Activated naive CD8-positive, alpha-beta T cell treated with anti-CD3 and anti-CD28 coated beads, Interleukin-2, amount 50 U/mL, for 24 hours (primary cell): ENCODE measurements at regions not wholly inside any gene's neighbourhood (a gene's known extent, or its start where the extent isn't known, plus 50 kb on each side); places are given as distances from the start of the nearest gene placed in this dataset.

Source experiments
- ATAC-seq: fragments of 150-1000 bp; cut with Tn5 transposase; one replicate; pipeline ENCODE4 v1.10.0; 2021
- DNase-seq: peaks from one replicate; pipeline ENCODE4 v3.0.0; 2021
- H3K27ac Mint-ChIP-seq: one replicate; pipeline ENCODE4 v1.8.0; 2021; ENCODE audit warnings: mild to moderate bottlenecking, mixed read lengths
- H3K27me3 Mint-ChIP-seq: one replicate; pipeline ENCODE4 v1.8.0; 2021; ENCODE audit warnings: mixed read lengths
- H3K36me3 Mint-ChIP-seq: one replicate; pipeline ENCODE4 v1.8.0; 2021; ENCODE audit warnings: low read depth, mixed read lengths
- H3K4me1 Mint-ChIP-seq: one replicate; pipeline ENCODE4 v1.8.0; 2021; ENCODE audit warnings: mixed read lengths
- H3K4me3 Mint-ChIP-seq: one replicate; pipeline ENCODE4 v1.8.0; 2021; ENCODE audit warnings: mild to moderate bottlenecking, moderate library complexity, mixed read lengths
- H3K9me3 Mint-ChIP-seq: one replicate; pipeline ENCODE4 v1.8.0; 2021; ENCODE audit warnings: mixed read lengths

GRCh38 chr9:109830545-109830944, 50.5 kb downstream of the PALM2AKAP2 start:
- H3K27me3 Mint-ChIP-seq = peaks cover 2% of the 10 kb centered on the region
- H3K27ac Mint-ChIP-seq = no peak overlapping the region
- no peaks in the 10 kb centered on the region for H3K4me1 Mint-ChIP-seq
- no peaks in the 10 kb centered on the region for H3K9me3 Mint-ChIP-seq
- H3K4me3 Mint-ChIP-seq = no peak overlapping the region
- DNase-seq = no peak
- no peak for ATAC-seq
- H3K36me3 Mint-ChIP-seq = no peaks in the 10 kb centered on the region

GRCh38 chr9:109831998-109832658, 52.1 kb downstream of the PALM2AKAP2 start:
- H3K27ac Mint-ChIP-seq = no peak overlapping the region
- H3K9me3 Mint-ChIP-seq = peaks cover 4% of the 10 kb centered on the region
- H3K36me3 Mint-ChIP-seq = no peaks in the 10 kb centered on the region
- no peak for ATAC-seq
- H3K4me1 Mint-ChIP-seq = no peaks in the 10 kb centered on the region
- no peak overlapping the region for H3K4me3 Mint-ChIP-seq
- DNase-seq = no peak
- peaks cover 5% of the 10 kb centered on the region for H3K27me3 Mint-ChIP-seq

- Mint-ChIP-seq H3K9me3 (peaks cover 4% of the 10 kb centered on the region), H3K27ac (no peak overlapping the region), H3K27me3 (peaks cover 9% of the 10 kb centered on the region), H3K36me3 (no peaks in the 10 kb centered on the region), H3K4me1 (no peaks in the 10 kb centered on the region), H3K4me3 (no peak overlapping the region)
- DNase-seq = no peak
- no peak for ATAC-seq
Measured at GRCh38 chr9:109834855-109835254, 54.9 kb downstream of the PALM2AKAP2 start.

- DNase-seq = no peak
- ATAC-seq = no peak
- H3K27me3 Mint-ChIP-seq = no peaks in the 10 kb centered on the region
- no peaks in the 10 kb centered on the region for H3K36me3 Mint-ChIP-seq
- no peak overlapping the region for H3K27ac Mint-ChIP-seq
- no peak overlapping the region for H3K4me3 Mint-ChIP-seq
- H3K9me3 Mint-ChIP-seq = no peaks in the 10 kb centered on the region
- H3K4me1 Mint-ChIP-seq = no peaks in the 10 kb centered on the region
Measured at GRCh38 chr9:109843641-109844040, 63.6 kb downstream of the PALM2AKAP2 start.

- Mint-ChIP-seq H3K27ac (no peak overlapping the region), H3K9me3 (no peaks in the 10 kb centered on the region), H3K4me1 (no peaks in the 10 kb centered on the region), H3K4me3 (no peak overlapping the region), H3K27me3 (no peaks in the 10 kb centered on the region), H3K36me3 (no peaks in the 10 kb centered on the region)
- DNase-seq (no peak), ATAC-seq (no peak)
Measured at GRCh38 chr9:109845226-109845625, 65.2 kb downstream of the PALM2AKAP2 start.

- H3K27me3 Mint-ChIP-seq = no peaks in the 10 kb centered on the region
- no peaks in the 10 kb centered on the region for H3K36me3 Mint-ChIP-seq
- DNase-seq (no peak), ATAC-seq (no peak)
- H3K4me1 Mint-ChIP-seq = no peaks in the 10 kb centered on the region
- no peak overlapping the region for H3K27ac Mint-ChIP-seq
- H3K4me3 Mint-ChIP-seq = no peak overlapping the region
- no peaks in the 10 kb centered on the region for H3K9me3 Mint-ChIP-seq
Measured at GRCh38 chr9:109846776-109847175, 66.8 kb downstream of the PALM2AKAP2 start.

- Mint-ChIP-seq H3K4me1 (no peaks in the 10 kb centered on the region), H3K27ac (no peak overlapping the region), H3K4me3 (no peak overlapping the region), H3K36me3 (no peaks in the 10 kb centered on the region), H3K9me3 (no peaks in the 10 kb centered on the region), H3K27me3 (peaks cover 7% of the 10 kb centered on the region)
- DNase-seq (no peak), ATAC-seq (no peak)
Measured at GRCh38 chr9:109852556-109852955, 72.6 kb downstream of the PALM2AKAP2 start.

GRCh38 chr9:109855540-109855939, 75.5 kb downstream of the PALM2AKAP2 start:
- Mint-ChIP-seq H3K27ac (no peak overlapping the region), H3K4me1 (no peaks in the 10 kb centered on the region)

GRCh38 chr9:109856785-109857184, 76.8 kb downstream of the PALM2AKAP2 start:
- Mint-ChIP-seq H3K27me3 (peaks cover 12% of the 10 kb centered on the region), H3K27ac (no peak overlapping the region), H3K4me3 (no peak overlapping the region), H3K9me3 (no peaks in the 10 kb centered on the region), H3K4me1 (no peaks in the 10 kb centered on the region), H3K36me3 (no peaks in the 10 kb centered on the region)
- ATAC-seq (no peak), DNase-seq (no peak)

More at GRCh38 chr9:109855540-109855939, 75.5 kb downstream of the PALM2AKAP2 start:
- no peak overlapping the region for H3K4me3 Mint-ChIP-seq
- H3K36me3 Mint-ChIP-seq = no peaks in the 10 kb centered on the region
- no peaks in the 10 kb centered on the region for H3K9me3 Mint-ChIP-seq
- H3K27me3 Mint-ChIP-seq = peaks cover 10% of the 10 kb centered on the region
- no peak for ATAC-seq
- no peak for DNase-seq

GRCh38 chr9:109857336-109857735, 77.3 kb downstream of the PALM2AKAP2 start:
- Mint-ChIP-seq H3K27ac (no peak overlapping the region), H3K9me3 (no peaks in the 10 kb centered on the region), H3K4me1 (no peaks in the 10 kb centered on the region), H3K27me3 (peaks cover 8% of the 10 kb centered on the region), H3K36me3 (no peaks in the 10 kb centered on the region), H3K4me3 (no peak overlapping the region)
- DNase-seq (no peak), ATAC-seq (no peak)

GRCh38 chr9:109859447-109859846, 79.4 kb downstream of the PALM2AKAP2 start:
- Mint-ChIP-seq H3K27me3 (peaks cover 8% of the 10 kb centered on the region), H3K36me3 (no peaks in the 10 kb centered on the region), H3K27ac (no peak overlapping the region), H3K4me1 (no peaks in the 10 kb centered on the region), H3K9me3 (no peaks in the 10 kb centered on the region), H3K4me3 (no peak overlapping the region)
- no peak for DNase-seq
- no peak for ATAC-seq

GRCh38 chr9:109860521-109860920, 80.5 kb downstream of the PALM2AKAP2 start:
- Mint-ChIP-seq H3K4me3 (no peak overlapping the region), H3K4me1 (no peaks in the 10 kb centered on the region), H3K27me3 (peaks cover 5% of the 10 kb centered on the region), H3K9me3 (no peaks in the 10 kb centered on the region), H3K27ac (no peak overlapping the region), H3K36me3 (no peaks in the 10 kb centered on the region)
- DNase-seq = no peak
- ATAC-seq = no peak

- DNase-seq (no peak), ATAC-seq (no peak)
- H3K27ac Mint-ChIP-seq = no peak overlapping the region
- no peaks in the 10 kb centered on the region for H3K36me3 Mint-ChIP-seq
- H3K4me3 Mint-ChIP-seq = no peak overlapping the region
- H3K9me3 Mint-ChIP-seq = no peaks in the 10 kb centered on the region
- H3K27me3 Mint-ChIP-seq = peaks cover 4% of the 10 kb centered on the region
- no peaks in the 10 kb centered on the region for H3K4me1 Mint-ChIP-seq
Measured at GRCh38 chr9:109861499-109861898, 81.5 kb downstream of the PALM2AKAP2 start.

- Mint-ChIP-seq H3K9me3 (no peaks in the 10 kb centered on the region), H3K4me3 (no peak overlapping the region), H3K36me3 (no peaks in the 10 kb centered on the region), H3K4me1 (no peaks in the 10 kb centered on the region), H3K27me3 (peaks cover 4% of the 10 kb centered on the region), H3K27ac (no peak overlapping the region)
- DNase-seq = no peak
- ATAC-seq = no peak
Measured at GRCh38 chr9:109861918-109862317, 81.9 kb downstream of the PALM2AKAP2 start.

GRCh38 chr9:109862452-109862851, 82.5 kb downstream of the PALM2AKAP2 start:
- no peak for ATAC-seq
- no peak overlapping the region for H3K27ac Mint-ChIP-seq
- H3K4me1 Mint-ChIP-seq = no peaks in the 10 kb centered on the region
- H3K4me3 Mint-ChIP-seq = no peak overlapping the region
- no peak for DNase-seq
- peaks cover 6% of the 10 kb centered on the region for H3K27me3 Mint-ChIP-seq
- no peaks in the 10 kb centered on the region for H3K36me3 Mint-ChIP-seq
- H3K9me3 Mint-ChIP-seq = no peaks in the 10 kb centered on the region

GRCh38 chr9:109863961-109864360, 84.0 kb downstream of the PALM2AKAP2 start:
- H3K4me1 Mint-ChIP-seq = no peaks in the 10 kb centered on the region
- no peak for DNase-seq
- no peak overlapping the region for H3K27ac Mint-ChIP-seq
- H3K36me3 Mint-ChIP-seq = no peaks in the 10 kb centered on the region
- peaks cover 8% of the 10 kb centered on the region for H3K27me3 Mint-ChIP-seq
- no peaks in the 10 kb centered on the region for H3K9me3 Mint-ChIP-seq
- no peak for ATAC-seq
- H3K4me3 Mint-ChIP-seq = no peak overlapping the region
